OCI-LY3 (cell line): ENCODE measurements at regions not wholly inside any gene's neighbourhood (a gene's known extent, or its start where the extent isn't known, plus 50 kb on each side); places are given as distances from the start of the nearest gene placed in this dataset.

ENCODE experiments used
- H2AFZ ChIP-seq: fragments of 200-600, 300-600 bp; shearing (Covaris generic); 2 replicates; pipeline ENCODE4 v1.6.0; 2014; ENCODE audit warnings: antibody characterized with exemption, low read depth, low read length
- H3K27ac ChIP-seq: fragments of 200-600, 300-600 bp; sonication (generic); 2 replicates; pipeline ENCODE4 v1.5.1; 2014; ENCODE audit warnings: mild to moderate bottlenecking, low read length, moderate library complexity, mixed read lengths
- H3K27me3 ChIP-seq: fragments of 200-600, 300-600 bp; sonication (generic); 2 replicates; pipeline ENCODE4 v1.6.1; 2014; ENCODE audit warnings: low read depth, low read length, mixed read lengths
- H3K36me3 ChIP-seq: fragments of 200-600, 300-600 bp; sonication (generic); replicated peaks from 2 replicates; pipeline ENCODE3; 2014; ENCODE audit warnings: low read depth, low read length, mixed read lengths
- H3K4me1 ChIP-seq: fragments of 300-600, 200-600 bp; sonication (generic); 2 replicates; pipeline ENCODE4 v1.6.1; 2014; ENCODE audit warnings: low read length, mixed read lengths
- H3K4me2 ChIP-seq: fragments of 200-600, 300-600 bp; sonication (generic); 2 replicates; pipeline ENCODE4 v1.6.1; 2014; ENCODE audit warnings: low read length, mixed read lengths
- H3K4me3 ChIP-seq: fragments of 300-600, 200-600 bp; sonication (generic); 2 replicates; pipeline ENCODE4 v1.5.1; 2014; ENCODE audit warnings: antibody characterized with exemption, mild to moderate bottlenecking, low read length, moderate library complexity
- H3K79me2 ChIP-seq: fragments of 300-600, 200-600 bp; shearing (Covaris generic); 2 replicates; pipeline ENCODE4 v1.6.1; 2014; ENCODE audit warnings: mild to moderate bottlenecking, low read length, mixed read lengths
- H3K9ac ChIP-seq: fragments of 300-600, 200-600 bp; shearing (Covaris generic); 2 replicates; pipeline ENCODE4 v1.6.0; 2014; ENCODE audit warnings: mild to moderate bottlenecking, low read length, moderate library complexity
- H3K9me3 ChIP-seq: fragments of 200-600, 300-600 bp; shearing (Covaris generic); 2 replicates; pipeline ENCODE4 v1.6.1; 2014; ENCODE audit warnings: low read length, mixed read lengths; ENCODE audit not compliant: insufficient read depth
- H4K20me1 ChIP-seq: fragments of 200-600, 300-600 bp; sonication (generic); 2 replicates; pipeline ENCODE4 v1.6.1; 2016; ENCODE audit warnings: low read length, mixed read lengths; ENCODE audit not compliant: insufficient read depth
- CTCF ChIP-seq: fragments of 200-600, 300-600 bp; sonication (generic); IDR thresholded peaks from 2 replicates; pipeline ENCODE4 v1.5.1; 2014; ENCODE audit warnings: antibody characterized with exemption, low read length, low read depth
- EZH2phosphoT487 ChIP-seq: fragments of 200-600 bp; shearing (Covaris generic); IDR thresholded peaks from 2 replicates; pipeline ENCODE4 v1.6.1; 2018; ENCODE audit warnings: antibody characterized with exemption, mixed run types, low read depth

DNA sequence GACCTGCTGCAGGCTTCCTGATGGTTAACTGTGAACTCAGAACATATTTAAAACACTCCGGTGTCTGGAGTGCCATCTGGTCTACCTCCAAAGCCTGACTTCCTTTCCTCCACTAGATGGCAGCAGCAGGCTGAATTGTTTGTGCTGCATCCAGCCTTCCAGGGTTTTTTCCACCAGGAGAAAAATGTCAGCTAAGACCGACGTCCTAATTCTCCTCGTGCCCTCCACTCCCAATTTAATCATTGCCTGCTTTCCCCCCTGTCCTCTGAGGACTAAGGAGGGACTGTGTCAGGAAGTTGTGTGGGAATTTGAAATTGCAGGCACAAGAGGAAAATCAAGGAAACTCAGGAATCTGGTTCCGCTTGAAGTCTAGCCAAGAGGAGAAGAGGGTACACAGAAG, 165.2 kb upstream of the UMPS start:
- H3K9ac ChIP-seq = no peak overlapping the region
- no peaks in the 10 kb centered on the region for H3K4me1 ChIP-seq
- H3K9me3 ChIP-seq = no peaks in the 10 kb centered on the region
- no peaks in the 10 kb centered on the region for H4K20me1 ChIP-seq
- no peaks in the 10 kb centered on the region for H3K79me2 ChIP-seq
- H3K27me3 ChIP-seq = peaks cover 34% of the 10 kb centered on the region
- no peak overlapping the region for H3K27ac ChIP-seq
- no peak overlapping the region for H2AFZ ChIP-seq
- H3K4me3 ChIP-seq = no peak overlapping the region
- no peaks in the 10 kb centered on the region for H3K36me3 ChIP-seq
- TF ChIP-seq EZH2phosphoT487 (no peak), CTCF (peak; percentile 94)
- no peak overlapping the region for H3K4me2 ChIP-seq

DNA sequence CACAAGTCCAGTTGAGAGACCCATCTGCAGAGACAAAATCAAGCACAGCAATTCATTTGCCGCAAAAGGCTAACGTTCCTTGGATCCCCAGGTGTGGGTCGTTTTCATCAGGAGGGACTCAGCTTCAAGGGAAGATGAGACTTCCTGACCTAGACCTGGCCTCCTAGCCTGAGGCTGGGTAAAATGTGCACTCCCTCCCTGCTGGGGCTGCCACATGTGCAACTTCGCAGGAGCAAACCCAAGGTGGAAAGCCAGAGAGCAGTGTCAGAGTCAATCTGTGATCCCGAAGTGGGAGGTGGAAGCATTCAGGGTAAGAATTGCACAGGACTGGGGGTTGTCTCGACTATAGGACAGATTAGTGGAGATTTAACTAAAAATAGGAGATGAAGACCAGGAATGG, 164.7 kb upstream of the UMPS start:
- no peak overlapping the region for H3K27ac ChIP-seq
- peaks cover 34% of the 10 kb centered on the region for H3K27me3 ChIP-seq
- H3K4me3 ChIP-seq = no peak overlapping the region
- H3K4me1 ChIP-seq = no peaks in the 10 kb centered on the region
- H3K9ac ChIP-seq = no peak overlapping the region
- TF ChIP-seq EZH2phosphoT487 (no peak), CTCF (no peak)
- H3K36me3 ChIP-seq = no peaks in the 10 kb centered on the region
- no peak overlapping the region for H2AFZ ChIP-seq
- H3K4me2 ChIP-seq = no peak overlapping the region
- no peaks in the 10 kb centered on the region for H3K79me2 ChIP-seq
- H3K9me3 ChIP-seq = no peaks in the 10 kb centered on the region
- H4K20me1 ChIP-seq = no peaks in the 10 kb centered on the region

DNA sequence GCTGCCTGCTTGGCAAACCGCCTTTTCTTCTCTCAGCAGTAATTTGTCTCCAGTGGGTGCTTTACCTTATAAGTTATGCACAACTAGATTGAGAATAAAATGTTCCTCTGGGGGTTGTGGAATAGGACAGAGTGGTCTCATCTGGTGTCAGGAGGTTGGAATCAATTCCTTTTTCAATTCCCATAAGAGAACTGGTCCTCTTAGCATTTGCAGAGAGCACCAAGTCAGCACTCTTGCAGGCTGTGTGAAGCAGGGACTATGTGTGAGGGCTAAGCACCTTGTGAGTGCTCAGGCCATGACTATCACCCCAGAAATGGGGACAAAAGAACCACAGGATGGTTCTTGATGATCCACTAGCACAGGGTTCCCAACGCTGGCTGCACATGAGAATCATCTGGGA, 163.6 kb upstream of the UMPS start:
- Histone ChIP-seq H3K9me3 (no peaks in the 10 kb centered on the region), H3K4me3 (no peak overlapping the region), H3K27ac (no peak overlapping the region), H3K27me3 (peaks cover 24% of the 10 kb centered on the region), H3K4me2 (no peak overlapping the region), H4K20me1 (no peaks in the 10 kb centered on the region), H3K79me2 (no peaks in the 10 kb centered on the region), H3K36me3 (no peaks in the 10 kb centered on the region), H3K4me1 (no peaks in the 10 kb centered on the region), H3K9ac (no peak overlapping the region), H2AFZ (no peak overlapping the region)
- no peak for TF ChIP-seq EZH2phosphoT487
- no peak for TF ChIP-seq CTCF

- TF ChIP-seq CTCF (no peak), EZH2phosphoT487 (no peak)
- peaks cover 19% of the 10 kb centered on the region for H3K27me3 ChIP-seq
- H3K9me3 ChIP-seq = no peaks in the 10 kb centered on the region
Measured at GRCh38 chr3:124567179-124567578, 163.1 kb upstream of the UMPS start.

More at GRCh38 chr3:124567179-124567578, 163.1 kb upstream of the UMPS start:
- Histone ChIP-seq H3K9ac (no peak overlapping the region), H3K4me3 (no peak overlapping the region), H2AFZ (no peak overlapping the region), H3K27ac (no peak overlapping the region), H3K4me2 (no peak overlapping the region), H3K4me1 (no peaks in the 10 kb centered on the region), H3K36me3 (no peaks in the 10 kb centered on the region), H3K79me2 (no peaks in the 10 kb centered on the region), H4K20me1 (no peaks in the 10 kb centered on the region)
